CD4-positive, alpha-beta T cell treated with Interleukin-12 subunit alpha and Interleukin-12 subunit beta, for 1 hour (primary cell): ENCODE measurements at regions not wholly inside any gene's neighbourhood (a gene's known extent, or its start where the extent isn't known, plus 50 kb on each side); places are given as distances from the start of the nearest gene placed in this dataset.
"Not testable (repeated sequence)": the region's sequence is repeated elsewhere in the genome, so short reads cannot be mapped to it uniquely, and the experiment has no call there.

Experiments used
- DNase-seq: peaks from one replicate; pipeline ENCODE4 v3.0.0-alpha.2; 2020

GRCh38 chr12:131643631-131644452, 67.0 kb upstream of the SFSWAP start:
- no peak for DNase-seq

- DNase-seq: no peak
These were observed 66.4 kb upstream of the SFSWAP start for GRCh38 chr12:131644481-131644880.

GRCh38 chr12:131644917-131645316, 66.0 kb upstream of the SFSWAP start:
- DNase-seq: not testable (repeated sequence)

- not testable (repeated sequence) for DNase-seq
These were observed 65.3 kb upstream of the SFSWAP start for GRCh38 chr12:131645557-131645956.

GRCh38 chr12:131646444-131646843, 64.4 kb upstream of the SFSWAP start:
- not testable (repeated sequence) for DNase-seq

- no peak for DNase-seq
These were observed 63.2 kb upstream of the SFSWAP start for GRCh38 chr12:131647667-131648066.

- DNase-seq: not testable (repeated sequence)
These were observed 55.3 kb upstream of the SFSWAP start for GRCh38 chr12:131655469-131656174.

- DNase-seq: not testable (repeated sequence)
These were observed 54.1 kb upstream of the SFSWAP start for GRCh38 chr12:131656796-131657195.

GRCh38 chr12:131658605-131659004, 52.3 kb upstream of the SFSWAP start:
- not testable (repeated sequence) for DNase-seq

GRCh38 chr12:131659484-131659883, 51.4 kb upstream of the SFSWAP start:
- not testable (repeated sequence) for DNase-seq

GRCh38 chr12:131659976-131660375, 50.9 kb upstream of the SFSWAP start:
- DNase-seq: not testable (repeated sequence)

- DNase-seq: not testable (repeated sequence)
These were observed 50.5 kb upstream of the SFSWAP start for GRCh38 chr12:131660401-131660800.
